ENCODE measurements at regions not wholly inside any gene's neighbourhood (a gene's known extent, or its start where the extent isn't known, plus 50 kb on each side); places are given as distances from the start of the nearest gene placed in this dataset.

DNA sequence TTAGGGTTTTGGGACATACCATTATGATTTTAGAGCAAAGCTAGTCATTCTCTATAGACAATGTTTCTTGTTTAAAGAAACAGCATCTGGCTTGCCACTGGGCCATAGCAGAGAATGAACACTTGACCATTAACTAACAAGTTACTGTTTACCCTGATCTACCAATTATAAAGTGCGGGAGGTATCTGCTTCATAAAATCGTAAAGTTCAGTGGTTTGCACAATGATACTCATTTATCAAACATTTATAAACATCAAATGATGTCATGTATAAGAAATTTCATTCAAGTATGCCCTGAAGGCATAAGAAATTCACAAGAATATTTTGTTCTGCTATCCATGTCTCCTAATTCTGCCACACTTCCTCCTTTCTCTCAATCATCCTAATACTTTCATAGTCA lies 139.2 kb downstream of the PCDH20 start (continued):
- TF ChIP-seq NRF1 (IDR thresholded peaks at IDR 0.05; ENCODE audit: low read depth, low read length), result no peak

DNA sequence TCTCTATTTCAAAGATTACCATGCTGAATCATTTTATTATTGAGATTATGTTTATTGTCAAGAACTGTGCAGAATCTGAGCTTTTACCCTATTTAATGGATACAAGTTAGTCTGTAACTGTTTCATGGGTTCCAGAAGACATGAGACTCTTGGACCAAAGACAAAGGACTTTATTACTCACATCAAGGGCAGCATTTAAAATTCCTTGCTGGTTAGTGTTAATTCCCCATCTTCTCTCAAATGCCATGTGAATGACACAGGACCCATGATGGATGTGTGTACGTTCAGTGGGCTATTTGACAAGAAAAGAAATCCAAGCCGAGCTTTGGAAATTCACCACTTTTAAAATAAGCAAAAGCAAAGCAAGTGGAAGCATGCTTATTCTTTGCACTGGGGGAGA lies 139.9 kb downstream of the PCDH20 start:
- no peaks in the 10 kb centered on the region for H3F3A ChIP-seq (replicated peaks; ENCODE audit: insufficient read depth)
- no peak overlapping the region for H3K9ac ChIP-seq
- no peaks in the 10 kb centered on the region for H3K36me3 ChIP-seq (replicated peaks in 1 of 2; ENCODE audit: control insufficient read depth in 1 of 2, insufficient read depth in 2 of 2, low read length in 1 of 2)
- H4K20me1 ChIP-seq (ENCODE audit: insufficient read depth), result no peaks in the 10 kb centered on the region
- CTCF ChIA-PET, result no interaction called here
- H3K9me2 ChIP-seq, result no peaks in the 10 kb centered on the region
- 16% methylated on average over 2 of the region's 2 CpGs for WGBS (ENCODE audit: low lambda C conversion rate)
- POLR2A ChIA-PET, result no interaction called here
- no peaks in the 10 kb centered on the region for H3K4me1 ChIP-seq (ENCODE audit: control insufficient read depth in 1 of 2, insufficient read depth in 2 of 2, low read depth in 1 of 2, low read length in 1 of 2)
- no peak overlapping the region for H3K4me2 ChIP-seq
- TF ChIP-seq EZH2phosphoT487 (IDR thresholded peaks at IDR 0.05; ENCODE audit: borderline replicate concordance, low read depth) (no peak), GATA2 (CRISPR knock-in tag; IDR thresholded peaks at IDR 0.05) (no peak), NFIC (IDR thresholded peaks at IDR 0.05; ENCODE audit: borderline replicate concordance) (no peak), MEF2A (IDR thresholded peaks at IDR 0.05; ENCODE audit: borderline replicate concordance, low read depth) (no peak), TAF1 (IDR thresholded peaks at IDR 0.05; ENCODE audit: borderline replicate concordance, low read depth, low read length) (no peak), IRF3 (IDR thresholded peaks at IDR 0.05; ENCODE audit: low read depth, low read length) (no peak), MXI1 (IDR thresholded peaks at IDR 0.05; ENCODE audit: low read depth, low read length) (no peak), NRF1 (IDR thresholded peaks at IDR 0.05; ENCODE audit: low read depth, low read length) (no peak), RAD21 (IDR thresholded peaks at IDR 0.05; ENCODE audit: low read length) (no peak), JUND (IDR thresholded peaks at IDR 0.05) (no peak), SIN3A (IDR thresholded peaks at IDR 0.05; ENCODE audit: borderline replicate concordance, low read depth, low read length) (no peak), RFX5 (IDR thresholded peaks at IDR 0.05; ENCODE audit: low read length) (no peak), GABPA (IDR thresholded peaks at IDR 0.05; ENCODE audit: low read depth) (no peak), TEAD4 (IDR thresholded peaks at IDR 0.05; ENCODE audit: borderline replicate concordance, insufficient read depth) (no peak), TCF12 (IDR thresholded peaks at IDR 0.05) (no peak), FOSL2 (IDR thresholded peaks at IDR 0.05; ENCODE audit: borderline replicate concordance, low read depth) (no peak), SMC3 (IDR thresholded peaks at IDR 0.05; ENCODE audit: low read depth, low read length) (no peak), RXRA (IDR thresholded peaks at IDR 0.05; ENCODE audit: borderline replicate concordance, low read depth) (no peak)
- TF ChIP-seq, protein P1, sequence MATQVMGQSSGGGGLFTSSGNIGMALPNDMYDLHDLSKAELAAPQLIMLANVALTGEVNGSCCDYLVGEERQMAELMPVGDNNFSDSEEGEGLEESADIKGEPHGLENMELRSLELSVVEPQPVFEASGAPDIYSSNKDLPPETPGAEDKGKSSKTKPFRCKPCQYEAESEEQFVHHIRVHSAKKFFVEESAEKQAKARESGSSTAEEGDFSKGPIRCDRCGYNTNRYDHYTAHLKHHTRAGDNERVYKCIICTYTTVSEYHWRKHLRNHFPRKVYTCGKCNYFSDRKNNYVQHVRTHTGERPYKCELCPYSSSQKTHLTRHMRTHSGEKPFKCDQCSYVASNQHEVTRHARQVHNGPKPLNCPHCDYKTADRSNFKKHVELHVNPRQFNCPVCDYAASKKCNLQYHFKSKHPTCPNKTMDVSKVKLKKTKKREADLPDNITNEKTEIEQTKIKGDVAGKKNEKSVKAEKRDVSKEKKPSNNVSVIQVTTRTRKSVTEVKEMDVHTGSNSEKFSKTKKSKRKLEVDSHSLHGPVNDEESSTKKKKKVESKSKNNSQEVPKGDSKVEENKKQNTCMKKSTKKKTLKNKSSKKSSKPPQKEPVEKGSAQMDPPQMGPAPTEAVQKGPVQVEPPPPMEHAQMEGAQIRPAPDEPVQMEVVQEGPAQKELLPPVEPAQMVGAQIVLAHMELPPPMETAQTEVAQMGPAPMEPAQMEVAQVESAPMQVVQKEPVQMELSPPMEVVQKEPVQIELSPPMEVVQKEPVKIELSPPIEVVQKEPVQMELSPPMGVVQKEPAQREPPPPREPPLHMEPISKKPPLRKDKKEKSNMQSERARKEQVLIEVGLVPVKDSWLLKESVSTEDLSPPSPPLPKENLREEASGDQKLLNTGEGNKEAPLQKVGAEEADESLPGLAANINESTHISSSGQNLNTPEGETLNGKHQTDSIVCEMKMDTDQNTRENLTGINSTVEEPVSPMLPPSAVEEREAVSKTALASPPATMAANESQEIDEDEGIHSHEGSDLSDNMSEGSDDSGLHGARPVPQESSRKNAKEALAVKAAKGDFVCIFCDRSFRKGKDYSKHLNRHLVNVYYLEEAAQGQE (IDR thresholded peaks at IDR 0.05; ENCODE audit: low read depth, low read length), result no peak
- TF ChIP-seq, protein P2, sequence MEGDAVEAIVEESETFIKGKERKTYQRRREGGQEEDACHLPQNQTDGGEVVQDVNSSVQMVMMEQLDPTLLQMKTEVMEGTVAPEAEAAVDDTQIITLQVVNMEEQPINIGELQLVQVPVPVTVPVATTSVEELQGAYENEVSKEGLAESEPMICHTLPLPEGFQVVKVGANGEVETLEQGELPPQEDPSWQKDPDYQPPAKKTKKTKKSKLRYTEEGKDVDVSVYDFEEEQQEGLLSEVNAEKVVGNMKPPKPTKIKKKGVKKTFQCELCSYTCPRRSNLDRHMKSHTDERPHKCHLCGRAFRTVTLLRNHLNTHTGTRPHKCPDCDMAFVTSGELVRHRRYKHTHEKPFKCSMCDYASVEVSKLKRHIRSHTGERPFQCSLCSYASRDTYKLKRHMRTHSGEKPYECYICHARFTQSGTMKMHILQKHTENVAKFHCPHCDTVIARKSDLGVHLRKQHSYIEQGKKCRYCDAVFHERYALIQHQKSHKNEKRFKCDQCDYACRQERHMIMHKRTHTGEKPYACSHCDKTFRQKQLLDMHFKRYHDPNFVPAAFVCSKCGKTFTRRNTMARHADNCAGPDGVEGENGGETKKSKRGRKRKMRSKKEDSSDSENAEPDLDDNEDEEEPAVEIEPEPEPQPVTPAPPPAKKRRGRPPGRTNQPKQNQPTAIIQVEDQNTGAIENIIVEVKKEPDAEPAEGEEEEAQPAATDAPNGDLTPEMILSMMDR (IDR thresholded peaks at IDR 0.05), result no peak
- H3K4me3 ChIP-seq (ENCODE audit: low read depth in 2 of 2, low read length in 1 of 2), result no peak overlapping the region
- H3K9me3 ChIP-seq, result no peaks in the 10 kb centered on the region
- no peaks in the 10 kb centered on the region for H3K79me2 ChIP-seq (ENCODE audit: insufficient read depth)
- no peak overlapping the region for H3K27ac ChIP-seq (ENCODE audit: low read depth in 2 of 2, low read length in 1 of 2)
- no peak overlapping the region for H2AFZ ChIP-seq (ENCODE audit: low read depth)
- no peak for DNase-seq
- H3K27me3 ChIP-seq (ENCODE audit: insufficient read depth), result no peaks in the 10 kb centered on the region

Measured in SK-N-SH (cell line).